ENCODE measurements at regions not wholly inside any gene's neighbourhood (a gene's known extent, or its start where the extent isn't known, plus 50 kb on each side); places are given as distances from the start of the nearest gene placed in this dataset.

- in situ Hi-C loops (cut with MboI; ENCODE audit: low sequenced_read_pairs): no loop called here
- TF ChIP-seq SMC3 (IDR thresholded peaks at IDR 0.05; ENCODE audit: low read depth, low read length): no peak
- TF ChIP-seq MAFK (IDR thresholded peaks at IDR 0.05; ENCODE audit: low read depth, low read length): no peak
- no peak for TF ChIP-seq RAD21 (IDR thresholded peaks at IDR 0.05; ENCODE audit: low read length)
- TF ChIP-seq RFX5 (IDR thresholded peaks at IDR 0.05; ENCODE audit: low read depth, low read length): no peak
- Histone ChIP-seq H2AK5ac (ENCODE audit: low read depth, low read length) (peak overlapping the region; percentile 40), H3K9me3 (ENCODE audit: control insufficient read depth, insufficient read depth, low read length) (0 out of 2 replicates have a peak, but pooled peaks cover 1% of the 10 kb centered on the region), H4K5ac (ENCODE audit: low read depth, low read length) (no peak overlapping the region), H4K91ac (ENCODE audit: insufficient read depth, low read depth, low read length) (peak overlapping the region; percentile 68), H3K27me3 (ENCODE audit: control insufficient read depth, insufficient read depth, low read length) (no peaks in the 10 kb centered on the region), H3K9ac (ENCODE audit: low read depth, low read length) (no peak overlapping the region), H2BK5ac (ENCODE audit: low read depth, low read length, poor library complexity, severe bottlenecking) (no peak overlapping the region), H3K79me1 (ENCODE audit: low read depth in 1 of 2, low read length in 2 of 2) (no peaks in the 10 kb centered on the region), H3K4me1 (ENCODE audit: control insufficient read depth, insufficient read depth, low read length) (peaks cover 16% of the 10 kb centered on the region), H2BK120ac (ENCODE audit: low read depth, low read length) (peak overlapping the region; percentile 38), H3K4ac (ENCODE audit: low read depth, low read length) (peak overlapping the region; percentile 40), H4K20me1 (ENCODE audit: insufficient read depth, low read length) (no peaks in the 10 kb centered on the region), H3K9me1 (ENCODE audit: insufficient read depth, low read length) (peaks cover 12% of the 10 kb centered on the region), H4K8ac (ENCODE audit: low read depth in 2 of 2, low read length in 2 of 2) (peak overlapping the region in 1 of 2 experiments; percentile 1; a peak in 1 of 4 replicates), H3K4me2 (ENCODE audit: low read depth, low read length) (no peak overlapping the region), H2AFZ (replicated peaks; ENCODE audit: low read length, poor library complexity) (no peak overlapping the region), H2BK20ac (ENCODE audit: low read depth, low read length) (peak overlapping the region; percentile 69; the same call in 1 of the 2 replicates), H3K36me3 (ENCODE audit: control insufficient read depth, insufficient read depth, low read length) (no peaks in the 10 kb centered on the region), H3K14ac (replicated peaks; ENCODE audit: low read depth, low read length) (peak overlapping the region; percentile 81; the same call in 1 of the 2 replicates), H3K27ac (ENCODE audit: insufficient read depth, low read length) (no peak overlapping the region), H2AK9ac (replicated peaks; ENCODE audit: low read depth, low read length, poor library complexity) (no peak overlapping the region), H3K23ac (ENCODE audit: low read depth, low read length) (no peak overlapping the region), H3K4me3 (ENCODE audit: insufficient read depth, low read depth, low read length) (no peak overlapping the region), H3K56ac (ENCODE audit: extremely low read depth, insufficient read depth, low read length) (no peak overlapping the region), H2BK15ac (ENCODE audit: low read depth, low read length) (0 out of 3 replicates have a peak overlapping the region, but pooled peaks have one; percentile 7), H3K18ac (ENCODE audit: low read depth, low read length) (no peak overlapping the region)
- ChIA-PET POLR2A (ENCODE audit: unreplicated experiment) (interaction anchor here (2.6 kb wide), 1 partner anchor 52 kb away, joined by 25 read pairs; the partner anchor contains the start of gene F3), CTCF (interaction anchor here (1.0 kb wide), 1 partner anchor 9 kb away, joined by 4 read pairs; no protein-coding TSS in a partner anchor)
- intact Hi-C loops (cut with micrococcal nuclease): no loop called here
- no peak for DNase-seq
- dilution Hi-C loops (cut with HindIII; ENCODE audit: low sequenced_read_pairs, unreplicated experiment): no loop called here
- BruUV-seq (replicated peaks): no TSS peak
- ATAC-seq (ENCODE audit: low read depth): no peak
- WGBS, 2 experiments (ENCODE audit: extremely low coverage in 2 of 2, insufficient read length in 1 of 2): no CpG with 5 or more reads among the region's 2 CpGs
Measured at GRCh38 chr1:94592571-94592920, 51.0 kb upstream of the F3 start.
